Gastrocnemius medialis (tissue), 4 donors: ENCODE measurements at regions not wholly inside any gene's neighbourhood (a gene's known extent, or its start where the extent isn't known, plus 50 kb on each side); places are given as distances from the start of the nearest gene placed in this dataset.

Experiments
- ATAC-seq, 2 donors: fragments of 150-250 bp; one replicate each; pipeline ENCODE4 v1.9.1; 2016
- DNase-seq, 2 donors: peaks; one replicate each; pipeline ENCODE4 v3.0.0-alpha.2; 2019
- H3K27ac ChIP-seq, 4 donors: fragments of 200-600 bp; sonication (generic); 1 replicate in 1 of 4; 2 replicates in 3 of 4; pipeline ENCODE4 v1.5.1; 2016 to 2018; ENCODE audit warnings: mild to moderate bottlenecking in 2 of 4, moderate library complexity in 1 of 4
- H3K27me3 ChIP-seq, 3 donors: fragments of 200-600 bp; sonication (generic) in 2 of 3; 1 replicate in 1 of 3; 2 replicates in 2 of 3; pipeline versions ENCODE4 v1.5.1 to v1.6.0; 2016 to 2019; ENCODE audit warnings: mild to moderate bottlenecking in 1 of 3, moderate library complexity in 1 of 3
- H3K36me3 ChIP-seq, 2 donors: fragments of 200-600 bp; sonication (generic) in 1 of 2; one replicate each; pipeline ENCODE4 v1.5.1; 2017 to 2018
- H3K4me1 ChIP-seq, 2 donors: fragments of 200-600 bp; sonication (generic) in 1 of 2; one replicate each; pipeline ENCODE4 v1.5.1; 2016 to 2017; ENCODE audit warnings: mild to moderate bottlenecking in 2 of 2
- H3K4me3 ChIP-seq, 4 donors: fragments of 200-600 bp; sonication (generic) in 3 of 4; 1 replicate in 1 of 4; 2 replicates in 3 of 4; pipeline ENCODE4 v1.5.1; 2016 to 2019; ENCODE audit warnings: mild to moderate bottlenecking in 2 of 4
- H3K9me3 ChIP-seq, 3 donors: fragments of 200-600 bp; sonication (generic) in 2 of 3; 1 replicate in 1 of 3; 2 replicates in 2 of 3; pipeline ENCODE4 v1.5.1; 2016 to 2019
- POLR2A ChIP-seq, 2 donors: fragments of 450-650 bp; IDR thresholded peaks; one replicate each; pipeline ENCODE4 v1.6.1; 2017; ENCODE audit warnings: antibody characterized with exemption in 2 of 2, mild to moderate bottlenecking in 2 of 2, moderate library complexity in 2 of 2
- in situ Hi-C, 4 donors: fragments of 200-750 bp; cut with MboI; loops; one replicate each; pipeline versions ENCODE4 v1.15.0 to v1.8.0; 2017; ENCODE audit warnings: low sequenced_read_pairs in 4 of 4
- intact Hi-C: fragments of 100-400 bp; cut with DNase I; formaldehyde crosslinking; loops from one replicate; pipeline ENCODE4 v1.15.1; 2023; ENCODE audit warnings: low total_unique reads
- TF ChIP-seq, protein P1 (sequence below), 5 experiments: fragments of 450-650 bp in 3 of 5; fragments of 200-600 bp in 2 of 5; sonication (generic) in 2 of 5; IDR thresholded peaks in 4 of 5; conservative IDR thresholded peaks in 1 of 5; 1 replicate in 4 of 5; 2 replicates in 1 of 5; pipeline ENCODE4 v1.5.1; 2016 to 2019; ENCODE audit warnings: antibody characterized with exemption in 5 of 5, mild to moderate bottlenecking in 3 of 5, moderate library complexity in 3 of 5

DNA sequence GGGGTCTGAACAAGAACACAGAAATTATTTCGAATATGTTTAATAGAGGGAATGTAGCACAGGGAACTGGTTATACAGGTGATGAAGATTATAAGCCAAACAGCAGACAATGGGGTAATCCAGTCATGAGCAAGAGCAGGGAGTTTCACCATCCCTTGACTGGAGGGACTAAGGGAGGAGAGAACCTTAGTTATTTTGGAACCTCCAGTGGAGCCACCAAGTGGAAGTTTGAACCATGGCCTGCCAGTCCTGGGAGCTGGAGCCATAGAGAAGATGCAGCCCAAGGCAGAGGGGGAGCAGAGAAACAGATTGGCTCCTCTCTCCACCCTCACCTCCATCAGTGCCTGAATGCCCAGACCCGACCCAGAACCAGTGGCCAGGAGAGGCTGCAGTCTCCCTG lies 264.6 kb upstream of the RASGEF1B start:
- in situ Hi-C loops: no loop called here

DNA sequence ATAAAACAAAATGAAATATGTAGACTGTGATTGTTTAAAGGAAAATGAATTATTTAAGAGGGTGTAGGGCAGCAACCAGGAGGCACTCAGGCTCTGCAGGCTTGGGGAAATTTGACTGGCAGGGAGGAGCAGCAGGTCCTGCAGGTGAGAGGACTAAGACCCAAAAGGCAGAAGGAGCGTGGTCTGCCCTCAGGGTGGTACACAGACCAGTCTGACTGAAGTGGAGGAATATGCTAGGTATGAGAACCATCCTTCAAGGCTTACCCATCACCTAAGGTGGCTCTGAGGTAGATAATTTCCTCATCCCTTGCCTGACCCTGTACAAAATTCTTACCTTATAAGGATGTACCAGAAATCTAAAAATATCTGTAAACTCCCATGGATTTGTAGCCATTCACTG lies 261.3 kb upstream of the RASGEF1B start:
- Histone ChIP-seq H3K9me3 (no peaks in the 10 kb centered on the region), H3K27ac (no peak overlapping the region), H3K4me1 (no peaks in the 10 kb centered on the region), H3K4me3 (no peak overlapping the region), H3K36me3 (no peaks in the 10 kb centered on the region), H3K27me3 (no peaks in the 10 kb centered on the region)
- ATAC-seq (no peak), DNase-seq (no peak)
- intact Hi-C loops: no loop called here
- in situ Hi-C loops: no loop called here
- no peak for TF ChIP-seq POLR2A (IDR thresholded peaks at IDR 0.05)
- TF ChIP-seq, protein P1, sequence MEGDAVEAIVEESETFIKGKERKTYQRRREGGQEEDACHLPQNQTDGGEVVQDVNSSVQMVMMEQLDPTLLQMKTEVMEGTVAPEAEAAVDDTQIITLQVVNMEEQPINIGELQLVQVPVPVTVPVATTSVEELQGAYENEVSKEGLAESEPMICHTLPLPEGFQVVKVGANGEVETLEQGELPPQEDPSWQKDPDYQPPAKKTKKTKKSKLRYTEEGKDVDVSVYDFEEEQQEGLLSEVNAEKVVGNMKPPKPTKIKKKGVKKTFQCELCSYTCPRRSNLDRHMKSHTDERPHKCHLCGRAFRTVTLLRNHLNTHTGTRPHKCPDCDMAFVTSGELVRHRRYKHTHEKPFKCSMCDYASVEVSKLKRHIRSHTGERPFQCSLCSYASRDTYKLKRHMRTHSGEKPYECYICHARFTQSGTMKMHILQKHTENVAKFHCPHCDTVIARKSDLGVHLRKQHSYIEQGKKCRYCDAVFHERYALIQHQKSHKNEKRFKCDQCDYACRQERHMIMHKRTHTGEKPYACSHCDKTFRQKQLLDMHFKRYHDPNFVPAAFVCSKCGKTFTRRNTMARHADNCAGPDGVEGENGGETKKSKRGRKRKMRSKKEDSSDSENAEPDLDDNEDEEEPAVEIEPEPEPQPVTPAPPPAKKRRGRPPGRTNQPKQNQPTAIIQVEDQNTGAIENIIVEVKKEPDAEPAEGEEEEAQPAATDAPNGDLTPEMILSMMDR (IDR thresholded peaks at IDR 0.05 in 4 of 5, conservative IDR thresholded peaks at IDR 0.05 in 1 of 5): no peak

More for the DNA sequence above, 264.6 kb upstream of the RASGEF1B start:
- Histone ChIP-seq H3K36me3 (no peaks in the 10 kb centered on the region), H3K9me3 (no peaks in the 10 kb centered on the region), H3K27me3 (no peaks in the 10 kb centered on the region), H3K4me1 (no peaks in the 10 kb centered on the region), H3K27ac (no peak overlapping the region), H3K4me3 (no peak overlapping the region)
- intact Hi-C loops: no loop called here
- ATAC-seq (no peak), DNase-seq (no peak)
- TF ChIP-seq, protein P1 (IDR thresholded peaks at IDR 0.05 in 4 of 5, conservative IDR thresholded peaks at IDR 0.05 in 1 of 5): no peak
- TF ChIP-seq POLR2A (IDR thresholded peaks at IDR 0.05): no peak

DNA sequence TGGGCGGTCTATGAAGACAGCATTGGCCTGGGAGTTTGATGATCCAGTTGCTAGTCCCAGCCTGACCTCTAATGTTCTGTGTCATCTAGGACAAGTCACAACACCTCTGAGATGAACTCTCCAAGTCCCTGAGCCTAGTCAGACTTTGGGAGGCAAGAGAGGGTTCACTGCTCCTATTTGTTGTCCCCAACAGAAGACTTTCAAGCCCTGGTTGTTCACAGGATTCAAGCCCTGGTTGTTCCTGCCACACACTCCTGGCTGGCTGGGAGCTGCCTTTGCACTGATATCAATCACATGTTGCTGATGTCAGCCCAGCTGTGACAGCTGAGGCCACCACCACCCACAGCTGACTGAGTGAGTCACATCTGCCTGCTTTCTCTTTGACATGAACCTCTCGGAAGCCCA lies 253.2 kb upstream of the RASGEF1B start:
- no peak for TF ChIP-seq POLR2A (IDR thresholded peaks at IDR 0.05)
- TF ChIP-seq, protein P1 (IDR thresholded peaks at IDR 0.05 in 4 of 5, conservative IDR thresholded peaks at IDR 0.05 in 1 of 5): no peak
- Histone ChIP-seq H3K4me1 (peaks cover 0 to 13% of the 10 kb centered on the region in 2 donors), H3K27ac (peak overlapping the region in 2 of 4 donors; percentile 18 to 53), H3K36me3 (no peaks in the 10 kb centered on the region), H3K4me3 (no peak overlapping the region), H3K9me3 (no peaks in the 10 kb centered on the region), H3K27me3 (no peaks in the 10 kb centered on the region)
- in situ Hi-C loops (no loop called here), intact Hi-C loops (loop anchor here (5.0 kb wide), 1 partner anchor 253 kb away; the partner anchor contains the start of gene RASGEF1B)
- peak; percentile 72 to 82 for ATAC-seq
- peak; percentile 40 to 57 for DNase-seq

DNA sequence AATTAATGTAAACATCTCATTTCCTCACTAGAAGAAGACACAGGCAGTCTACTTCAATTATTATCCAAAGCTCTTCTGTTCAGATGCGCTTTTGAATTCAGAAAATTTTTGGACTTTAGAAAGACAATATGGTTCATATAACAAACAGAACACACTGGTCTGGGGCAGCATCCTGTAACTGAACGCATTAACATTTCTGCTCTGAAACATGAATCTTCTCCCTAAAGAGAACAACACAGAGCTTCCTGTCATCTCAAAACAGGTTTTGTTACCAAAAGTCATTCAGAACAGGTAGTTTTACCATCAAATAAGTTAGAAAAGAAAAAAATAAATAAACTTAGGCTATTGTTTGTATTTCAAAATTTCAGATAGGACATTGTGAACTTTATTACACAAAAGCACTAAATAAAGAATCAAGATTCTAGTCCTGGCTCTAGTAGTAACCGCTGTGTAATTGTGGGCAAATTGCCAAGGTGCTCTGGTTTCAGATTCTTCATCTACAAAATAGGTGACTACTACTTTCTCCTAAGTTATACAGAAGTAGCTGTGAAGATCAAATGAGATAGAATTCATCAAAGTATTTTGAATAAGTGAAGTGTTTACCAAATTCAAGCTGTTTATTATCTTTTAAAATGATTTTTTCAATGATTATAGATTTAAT lies 252.3 kb upstream of the RASGEF1B start:
- ATAC-seq (peak in 1 of 2 donors; percentile 35), DNase-seq (peak in 1 of 2 donors; percentile 26)
- Histone ChIP-seq H3K9me3 (no peaks in the 10 kb centered on the region), H3K4me1 (peaks cover 0 to 13% of the 10 kb centered on the region in 2 donors), H3K27me3 (no peaks in the 10 kb centered on the region), H3K36me3 (no peaks in the 10 kb centered on the region), H3K27ac (peak overlapping the region in 2 of 4 donors; percentile 23 to 53), H3K4me3 (no peak overlapping the region)
- in situ Hi-C loops: no loop called here
- intact Hi-C loops: loop anchor here (5.0 kb wide), 1 partner anchor 252 kb away; the partner anchor contains the start of gene RASGEF1B
- no peak for TF ChIP-seq POLR2A (IDR thresholded peaks at IDR 0.05)
- TF ChIP-seq, protein P1 (IDR thresholded peaks at IDR 0.05 in 4 of 5, conservative IDR thresholded peaks at IDR 0.05 in 1 of 5): no peak
